OCI-LY1 (cell line): ENCODE measurements at regions not wholly inside any gene's neighbourhood (a gene's known extent, or its start where the extent isn't known, plus 50 kb on each side); places are given as distances from the start of the nearest gene placed in this dataset.

Experiments
- H2AFZ ChIP-seq: fragments of 200-600 bp; sonication (generic), shearing (Covaris generic); 2 replicates; pipeline ENCODE4 v1.6.0; 2014; ENCODE audit warnings: antibody characterized with exemption, mild to moderate bottlenecking, low read length
- H3F3A ChIP-seq: fragments of 200-600 bp; sonication (generic), shearing (Covaris generic); 2 replicates; pipeline ENCODE4 v1.6.0; 2014; ENCODE audit warnings: mild to moderate bottlenecking, antibody characterized with exemption, low read length, moderate library complexity; ENCODE audit not compliant: insufficient read depth
- H3K27ac ChIP-seq: fragments of 200-600 bp; sonication (generic); 2 replicates; pipeline ENCODE4 v1.5.1; 2014; ENCODE audit warnings: low read length, mixed run types, mild to moderate bottlenecking, low read depth; ENCODE audit not compliant: poor library complexity, severe bottlenecking
- H3K27me3 ChIP-seq: fragments of 200-600 bp; sonication (generic); 2 replicates; pipeline ENCODE4 v1.6.0; 2014; ENCODE audit warnings: antibody characterized with exemption, mild to moderate bottlenecking, low read length, moderate library complexity; ENCODE audit not compliant: insufficient read depth
- H3K36me3 ChIP-seq: fragments of 200-600 bp; sonication (generic); 2 replicates; pipeline ENCODE4 v1.6.1; 2014; ENCODE audit warnings: mild to moderate bottlenecking, antibody characterized with exemption, low read length, moderate library complexity, mixed read lengths; ENCODE audit not compliant: insufficient read depth
- H3K4me1 ChIP-seq: fragments of 200-600 bp; sonication (generic); 2 replicates; pipeline ENCODE4 v1.5.1; 2014; ENCODE audit warnings: mild to moderate bottlenecking, low read length, moderate library complexity; ENCODE audit not compliant: insufficient read depth, severe bottlenecking
- H3K4me2 ChIP-seq: fragments of 200-600 bp; sonication (generic), shearing (Covaris generic); 2 replicates; pipeline ENCODE4 v1.6.1; 2014; ENCODE audit warnings: low read length
- H3K4me3 ChIP-seq: fragments of 200-600 bp; sonication (generic); 2 replicates; pipeline ENCODE4 v1.5.1; 2014; ENCODE audit warnings: low read length, low read depth, mild to moderate bottlenecking, mixed read lengths; ENCODE audit not compliant: poor library complexity, severe bottlenecking
- H3K79me2 ChIP-seq: fragments of 200-600 bp; shearing (Covaris generic); 2 replicates; pipeline ENCODE4 v1.6.1; 2016; ENCODE audit warnings: mixed run types, low read length, mixed read lengths; ENCODE audit not compliant: insufficient read depth
- H3K9ac ChIP-seq: fragments of 200-600 bp; sonication (generic), shearing (Covaris generic); 2 replicates; pipeline ENCODE4 v1.6.1; 2014; ENCODE audit warnings: mild to moderate bottlenecking, low read length, mixed read lengths
- H3K9me2 ChIP-seq: fragments of 200-600 bp; sonication (generic), shearing (Covaris generic); 2 replicates; pipeline ENCODE4 v1.6.1; 2014; ENCODE audit warnings: low read depth, mild to moderate bottlenecking, low read length, mixed read lengths
- H3K9me3 ChIP-seq: fragments of 200-600 bp; shearing (Covaris generic); 2 replicates; pipeline ENCODE4 v1.6.1; 2014; ENCODE audit warnings: low read length, mixed read lengths
- H4K20me1 ChIP-seq: fragments of 200-600 bp; sonication (generic), shearing (Covaris generic); 2 replicates; pipeline ENCODE4 v1.6.0; 2016; ENCODE audit warnings: mild to moderate bottlenecking, low read length; ENCODE audit not compliant: insufficient read depth
- EZH2 ChIP-seq: fragments of 200-600 bp; sonication (generic), shearing (Covaris generic); IDR thresholded peaks from 2 replicates; pipeline ENCODE4 v1.8.0; 2017; ENCODE audit warnings: borderline replicate concordance, mixed run types, mild to moderate bottlenecking, antibody characterized with exemption, low read length, moderate library complexity, mixed read lengths
- TF ChIP-seq, protein P1 (sequence below): fragments of 200-600 bp; sonication (generic), shearing (Covaris generic); IDR thresholded peaks from 2 replicates; pipeline ENCODE4 v1.5.1; 2017; ENCODE audit warnings: mild to moderate bottlenecking, antibody characterized with exemption, low read length, moderate library complexity, mixed read lengths

DNA sequence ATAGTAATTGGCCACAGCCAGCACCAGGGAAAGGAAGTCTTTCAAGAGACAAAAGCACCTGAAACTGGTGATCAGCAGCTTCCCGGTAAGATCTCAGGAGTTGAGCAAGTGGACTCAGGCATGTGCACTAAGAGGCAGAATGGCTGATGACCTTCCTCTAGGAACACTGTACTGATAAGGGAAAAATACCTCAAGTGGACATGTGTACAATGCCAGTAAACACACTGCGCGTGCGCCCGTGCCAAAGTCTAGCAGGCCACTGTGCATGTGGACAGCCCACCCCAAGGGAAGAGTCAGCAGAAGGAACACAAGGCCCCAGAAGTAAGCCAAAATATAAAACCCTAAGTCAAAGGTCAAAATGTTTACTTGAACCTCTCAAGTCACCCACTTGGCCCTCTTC lies 423.0 kb downstream of the TUSC1 start:
- no peaks in the 10 kb centered on the region for H4K20me1 ChIP-seq
- no peak for TF ChIP-seq EZH2
- TF ChIP-seq, protein P1, sequence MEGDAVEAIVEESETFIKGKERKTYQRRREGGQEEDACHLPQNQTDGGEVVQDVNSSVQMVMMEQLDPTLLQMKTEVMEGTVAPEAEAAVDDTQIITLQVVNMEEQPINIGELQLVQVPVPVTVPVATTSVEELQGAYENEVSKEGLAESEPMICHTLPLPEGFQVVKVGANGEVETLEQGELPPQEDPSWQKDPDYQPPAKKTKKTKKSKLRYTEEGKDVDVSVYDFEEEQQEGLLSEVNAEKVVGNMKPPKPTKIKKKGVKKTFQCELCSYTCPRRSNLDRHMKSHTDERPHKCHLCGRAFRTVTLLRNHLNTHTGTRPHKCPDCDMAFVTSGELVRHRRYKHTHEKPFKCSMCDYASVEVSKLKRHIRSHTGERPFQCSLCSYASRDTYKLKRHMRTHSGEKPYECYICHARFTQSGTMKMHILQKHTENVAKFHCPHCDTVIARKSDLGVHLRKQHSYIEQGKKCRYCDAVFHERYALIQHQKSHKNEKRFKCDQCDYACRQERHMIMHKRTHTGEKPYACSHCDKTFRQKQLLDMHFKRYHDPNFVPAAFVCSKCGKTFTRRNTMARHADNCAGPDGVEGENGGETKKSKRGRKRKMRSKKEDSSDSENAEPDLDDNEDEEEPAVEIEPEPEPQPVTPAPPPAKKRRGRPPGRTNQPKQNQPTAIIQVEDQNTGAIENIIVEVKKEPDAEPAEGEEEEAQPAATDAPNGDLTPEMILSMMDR: no peak
- H3K27me3 ChIP-seq: no peaks in the 10 kb centered on the region
- H3K4me1 ChIP-seq: no peaks in the 10 kb centered on the region
- H3K36me3 ChIP-seq: no peaks in the 10 kb centered on the region
- no peak overlapping the region for H2AFZ ChIP-seq
- H3K27ac ChIP-seq: no peak overlapping the region
- no peak overlapping the region for H3K4me3 ChIP-seq
- H3F3A ChIP-seq: no peaks in the 10 kb centered on the region
- no peak overlapping the region for H3K9ac ChIP-seq
- no peaks in the 10 kb centered on the region for H3K9me3 ChIP-seq
- no peaks in the 10 kb centered on the region for H3K9me2 ChIP-seq
- no peak overlapping the region for H3K4me2 ChIP-seq
- no peaks in the 10 kb centered on the region for H3K79me2 ChIP-seq

DNA sequence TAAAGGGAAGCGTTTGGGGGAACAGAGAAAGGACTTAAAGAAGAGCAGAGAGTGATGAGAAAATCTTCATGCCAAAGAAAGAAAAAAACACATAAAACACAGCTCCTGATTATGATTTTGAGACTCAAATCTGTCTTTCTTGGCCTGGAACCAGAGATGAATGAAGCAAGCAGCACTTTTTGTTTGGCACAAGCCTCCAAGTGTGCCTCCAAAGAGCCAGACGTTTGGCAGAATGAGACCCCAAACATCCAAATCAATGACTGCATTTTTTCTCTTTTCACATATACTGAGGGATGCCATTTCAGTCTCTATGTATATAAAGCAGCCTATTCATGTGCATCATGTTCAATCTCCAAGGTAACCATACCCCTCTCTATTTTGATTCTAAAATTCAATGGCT lies 424.2 kb downstream of the TUSC1 start:
- Histone ChIP-seq H2AFZ (no peak overlapping the region), H3K36me3 (no peaks in the 10 kb centered on the region), H3K27ac (no peak overlapping the region), H3K27me3 (no peaks in the 10 kb centered on the region), H3K9me2 (no peaks in the 10 kb centered on the region), H3K79me2 (no peaks in the 10 kb centered on the region), H3K4me3 (no peak overlapping the region), H4K20me1 (no peaks in the 10 kb centered on the region), H3K9ac (no peak overlapping the region), H3K4me1 (no peaks in the 10 kb centered on the region), H3K9me3 (peaks cover under 1% of the 10 kb centered on the region; the same call in 1 of the 2 replicates), H3K4me2 (no peak overlapping the region), H3F3A (no peaks in the 10 kb centered on the region)
- TF ChIP-seq, protein P1: no peak
- TF ChIP-seq EZH2: no peak

DNA sequence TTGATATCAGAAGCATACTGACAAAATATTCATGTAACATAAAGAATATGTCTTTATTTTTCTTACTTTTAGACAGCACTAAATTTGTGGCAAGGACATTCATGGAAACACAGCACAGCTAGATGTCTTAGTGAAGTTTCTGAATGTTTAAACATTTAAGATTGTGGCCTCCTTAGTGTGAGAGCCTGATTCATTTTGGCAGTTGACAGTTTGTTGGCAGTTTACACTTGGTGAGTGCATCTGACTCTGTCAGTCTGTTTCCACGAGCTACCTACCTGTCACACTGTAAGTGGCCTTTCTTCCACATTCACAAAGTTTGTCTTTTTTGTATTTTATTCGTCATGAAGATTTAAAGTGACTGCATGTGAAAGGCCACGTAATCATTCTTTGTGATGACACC lies 436.8 kb downstream of the TUSC1 start:
- Histone ChIP-seq H3K9ac (no peak overlapping the region), H3K4me1 (no peaks in the 10 kb centered on the region), H2AFZ (no peak overlapping the region), H3K79me2 (no peaks in the 10 kb centered on the region), H3K27me3 (no peaks in the 10 kb centered on the region), H3K36me3 (no peaks in the 10 kb centered on the region), H3K9me2 (no peaks in the 10 kb centered on the region), H4K20me1 (no peaks in the 10 kb centered on the region), H3K9me3 (no peaks in the 10 kb centered on the region), H3F3A (no peaks in the 10 kb centered on the region), H3K27ac (no peak overlapping the region), H3K4me2 (no peak overlapping the region), H3K4me3 (no peak overlapping the region)
- TF ChIP-seq, protein P1: no peak
- TF ChIP-seq EZH2: no peak
